ENCODE measurements at regions not wholly inside any gene's neighbourhood (a gene's known extent, or its start where the extent isn't known, plus 50 kb on each side); places are given as distances from the start of the nearest gene placed in this dataset.

GRCh38 chr7:115868369-115868768 lies 162.2 kb downstream of the TFEC start:
- TF ChIP-seq ZNF366 (tag by site-specific recombination; conservative IDR thresholded peaks at IDR 0.05) (no peak), ZNF449 (tag by site-specific recombination; IDR thresholded peaks at IDR 0.05) (no peak), ZNF785 (tag by site-specific recombination; IDR thresholded peaks at IDR 0.05) (no peak)
